OCI-LY7 (cell line): ENCODE measurements at regions not wholly inside any gene's neighbourhood (a gene's known extent, or its start where the extent isn't known, plus 50 kb on each side); places are given as distances from the start of the nearest gene placed in this dataset.

ENCODE experiments used
- BruUV-seq: library from RNA; stranded (reverse); fragments of 400-500 nt; replicated peaks from 2 replicates; lab custom pipeline; 2021; lab: Mats Ljungman, UMichigan
- CTCF ChIA-PET: fragments of 300-600 bp; sonication (Branson Sonifier 250); formaldehyde crosslinking; loops from one replicate; lab custom pipeline; 2022; ENCODE audit warnings: antibody characterized with exemption; ENCODE audit not compliant: unreplicated experiment; lab: Charles Lee
- POLR2A ChIA-PET: fragments of 300-600 bp; sonication (Branson Sonifier 250); formaldehyde crosslinking; loops from one replicate; lab custom pipeline; 2022; ENCODE audit warnings: antibody characterized with exemption; lab: Charles Lee
- DNase-seq: peaks from one replicate; pipeline ENCODE4 v3.0.0-alpha.2; 2015; ENCODE audit warnings: low spot score
- H2AFZ ChIP-seq: fragments of 200-600 bp; sonication (generic), shearing (Covaris generic); 2 replicates; pipeline ENCODE4 v1.6.1; 2014; ENCODE audit warnings: mild to moderate bottlenecking, antibody characterized with exemption, low read length, moderate library complexity
- H3K27ac ChIP-seq: fragments of 200-600 bp; sonication (generic); 2 replicates; pipeline ENCODE4 v1.5.1; 2014; ENCODE audit warnings: mixed run types, low read depth, mild to moderate bottlenecking, moderate library complexity, low read length, inconsistent platforms; ENCODE audit not compliant: poor library complexity, severe bottlenecking
- H3K36me3 ChIP-seq: fragments of 200-600 bp; sonication (generic); 2 replicates; pipeline ENCODE4 v1.6.1; 2014; ENCODE audit warnings: mild to moderate bottlenecking, antibody characterized with exemption, low read length, moderate library complexity, mixed read lengths; ENCODE audit not compliant: insufficient read depth
- H3K4me1 ChIP-seq: fragments of 200-600 bp; sonication (generic); 2 replicates; pipeline ENCODE4 v1.5.1; 2014; ENCODE audit warnings: mild to moderate bottlenecking, low read length; ENCODE audit not compliant: insufficient read depth, poor library complexity, severe bottlenecking
- H3K4me2 ChIP-seq: fragments of 200-600 bp; sonication (generic); 2 replicates; pipeline ENCODE4 v1.6.1; 2014; ENCODE audit warnings: mild to moderate bottlenecking, low read length
- H3K4me3 ChIP-seq: fragments of 200-600 bp; sonication (generic); 2 replicates; pipeline ENCODE4 v1.5.1; 2014; ENCODE audit warnings: mild to moderate bottlenecking, low read depth, low read length; ENCODE audit not compliant: poor library complexity, severe bottlenecking
- H3K79me2 ChIP-seq: fragments of 200-600 bp; sonication (generic); 2 replicates; pipeline ENCODE4 v1.6.1; 2016; ENCODE audit warnings: low read depth, mild to moderate bottlenecking, low read length, moderate library complexity, mixed read lengths; ENCODE audit not compliant: insufficient read depth
- H3K9me2 ChIP-seq: fragments of 200-600 bp; sonication (generic); 2 replicates; pipeline ENCODE4 v1.6.1; 2016; ENCODE audit warnings: mild to moderate bottlenecking, low read length, mixed read lengths; ENCODE audit not compliant: insufficient read depth
- H3K9me3 ChIP-seq: fragments of 200-600 bp; sonication (generic); 2 replicates; pipeline ENCODE4 v1.6.1; 2014; ENCODE audit warnings: mild to moderate bottlenecking, mixed run types, low read length, mixed read lengths
- H4K20me1 ChIP-seq: fragments of 200-600 bp; sonication (generic); 2 replicates; pipeline ENCODE4 v1.6.1; 2014; ENCODE audit warnings: mild to moderate bottlenecking, antibody characterized with exemption, low read length, moderate library complexity, mixed read lengths; ENCODE audit not compliant: insufficient read depth
- CTCF ChIP-seq: fragments of 200-600 bp; sonication (generic); conservative IDR thresholded peaks from 2 replicates; pipeline ENCODE4 v1.5.1; 2014; ENCODE audit warnings: mild to moderate bottlenecking, antibody characterized with exemption, low read length, moderate library complexity, mixed read lengths
- EZH2phosphoT487 ChIP-seq: fragments of 200-600 bp; sonication (generic); IDR thresholded peaks from 2 replicates; pipeline ENCODE4 v1.6.1; 2018; ENCODE audit warnings: low read depth, borderline replicate concordance, mild to moderate bottlenecking, mixed run types, antibody characterized with exemption, low read length, moderate library complexity, mixed read lengths
- intact Hi-C: fragments of 100-400 bp; cut with micrococcal nuclease; formaldehyde crosslinking; loops from one replicate; pipeline ENCODE4 v1.10.0; 2022; ENCODE audit not compliant: unreplicated experiment

- H3K36me3 ChIP-seq: no peaks in the 10 kb centered on the region
- no peaks in the 10 kb centered on the region for H4K20me1 ChIP-seq
- H3K9me2 ChIP-seq: no peaks in the 10 kb centered on the region
- no peak overlapping the region for H2AFZ ChIP-seq
- H3K4me3 ChIP-seq: no peak overlapping the region
- H3K4me1 ChIP-seq: no peaks in the 10 kb centered on the region
- POLR2A ChIA-PET: no interaction called here
- no peaks in the 10 kb centered on the region for H3K79me2 ChIP-seq
- DNase-seq: no peak
- no peak overlapping the region for H3K4me2 ChIP-seq
- no TSS peak for BruUV-seq
- no peak overlapping the region for H3K27ac ChIP-seq
- H3K9me3 ChIP-seq: no peaks in the 10 kb centered on the region
- intact Hi-C loops: no loop called here
- CTCF ChIA-PET: no interaction called here
- TF ChIP-seq CTCF (no peak), EZH2phosphoT487 (no peak)
Observed at GRCh38 chr2:66080127-66080526, 354.8 kb upstream of the MEIS1 start.

DNA sequence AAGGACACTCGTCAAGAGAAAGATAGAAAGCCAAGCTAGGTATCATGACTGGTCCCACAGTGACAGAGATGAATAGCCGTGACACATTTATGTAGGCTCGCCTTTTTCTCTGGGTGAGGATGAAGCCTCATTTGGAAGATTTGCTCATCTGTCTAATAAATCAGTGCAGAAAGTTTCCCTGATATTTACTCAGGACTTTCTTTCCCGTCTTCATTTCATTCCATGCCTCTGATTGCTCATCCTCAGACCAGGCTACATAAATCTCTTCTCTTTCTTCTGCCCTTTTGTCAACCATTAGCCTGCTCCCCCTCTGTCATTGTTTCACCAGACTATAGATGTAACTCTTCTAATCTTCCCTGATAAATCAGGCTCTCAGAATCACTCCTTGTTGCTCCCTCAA lies 361.8 kb upstream of the MEIS1 start:
- POLR2A ChIA-PET: no interaction called here
- Histone ChIP-seq H3K27ac (no peak overlapping the region), H3K4me3 (no peak overlapping the region), H3K36me3 (no peaks in the 10 kb centered on the region), H3K9me3 (no peaks in the 10 kb centered on the region), H3K79me2 (no peaks in the 10 kb centered on the region), H4K20me1 (no peaks in the 10 kb centered on the region), H3K4me2 (no peak overlapping the region), H3K9me2 (no peaks in the 10 kb centered on the region), H3K4me1 (no peaks in the 10 kb centered on the region), H2AFZ (no peak overlapping the region)
- TF ChIP-seq EZH2phosphoT487: no peak
- TF ChIP-seq CTCF: no peak
- DNase-seq: no peak
- intact Hi-C loops: no loop called here
- CTCF ChIA-PET: no interaction called here
- BruUV-seq: no TSS peak

- intact Hi-C loops: no loop called here
- H3K9me3 ChIP-seq: no peaks in the 10 kb centered on the region
- no TSS peak for BruUV-seq
- H2AFZ ChIP-seq: no peak overlapping the region
- ChIA-PET POLR2A (no interaction called here), CTCF (no interaction called here)
- H4K20me1 ChIP-seq: no peaks in the 10 kb centered on the region
- H3K79me2 ChIP-seq: no peaks in the 10 kb centered on the region
- H3K9me2 ChIP-seq: no peaks in the 10 kb centered on the region
- H3K4me1 ChIP-seq: no peaks in the 10 kb centered on the region
- no peak overlapping the region for H3K4me3 ChIP-seq
- H3K4me2 ChIP-seq: no peak overlapping the region
- no peak overlapping the region for H3K27ac ChIP-seq
- no peaks in the 10 kb centered on the region for H3K36me3 ChIP-seq
- no peak for DNase-seq
- TF ChIP-seq CTCF (no peak), EZH2phosphoT487 (no peak)
Observed at GRCh38 chr2:66070721-66071602, 364.0 kb upstream of the MEIS1 start.
